ENCODE measurements at regions not wholly inside any gene's neighbourhood (a gene's known extent, or its start where the extent isn't known, plus 50 kb on each side); places are given as distances from the start of the nearest gene placed in this dataset.
"Not testable (repeated sequence)": the region's sequence is repeated elsewhere in the genome, so short reads cannot be mapped to it uniquely, and the experiment has no call there.

GRCh38 chr1:59188413-59189213, 108.3 kb upstream of the FGGY start:
- DNase-seq = no peak

- no peak for DNase-seq
Measured at GRCh38 chr1:59193443-59194093, 103.3 kb upstream of the FGGY start.

- no peak for DNase-seq
Measured at GRCh38 chr1:59194621-59195020, 102.3 kb upstream of the FGGY start.

GRCh38 chr1:59195151-59195550, 101.7 kb upstream of the FGGY start:
- DNase-seq = no peak

- no peak for DNase-seq
Measured at GRCh38 chr1:59198564-59198963, 98.3 kb upstream of the FGGY start.

GRCh38 chr1:59199147-59199546, 97.7 kb upstream of the FGGY start:
- DNase-seq = no peak

GRCh38 chr1:59199719-59200376, 97.0 kb upstream of the FGGY start:
- DNase-seq = no peak

- no peak for DNase-seq
Measured at GRCh38 chr1:59201341-59201740, 95.6 kb upstream of the FGGY start.

- DNase-seq = no peak
Measured at GRCh38 chr1:59202455-59202854, 94.4 kb upstream of the FGGY start.

GRCh38 chr1:59204001-59204400, 92.9 kb upstream of the FGGY start:
- no peak for DNase-seq

- not testable (repeated sequence) for DNase-seq
Measured at GRCh38 chr1:59206616-59207015, 90.3 kb upstream of the FGGY start.

- not testable (repeated sequence) for DNase-seq
Measured at GRCh38 chr1:59210430-59210829, 86.5 kb upstream of the FGGY start.

- DNase-seq = no peak
Measured at GRCh38 chr1:59212706-59213105, 84.2 kb upstream of the FGGY start.

GRCh38 chr1:59214248-59215208, 82.4 kb upstream of the FGGY start:
- no peak for DNase-seq

GRCh38 chr1:59215766-59216291, 81.1 kb upstream of the FGGY start:
- DNase-seq = no peak

GRCh38 chr1:59217439-59217838, 79.5 kb upstream of the FGGY start:
- DNase-seq = not testable (repeated sequence)

- DNase-seq = no peak
Measured at GRCh38 chr1:59218521-59219236, 78.2 kb upstream of the FGGY start.

GRCh38 chr1:59219916-59220315, 77.0 kb upstream of the FGGY start:
- no peak for DNase-seq

GRCh38 chr1:59220356-59220755, 76.5 kb upstream of the FGGY start:
- no peak for DNase-seq

GRCh38 chr1:59223198-59223597, 73.7 kb upstream of the FGGY start:
- DNase-seq = no peak

GRCh38 chr1:59223989-59224634, 72.8 kb upstream of the FGGY start:
- no peak for DNase-seq

All from NCI-H1694 treated with DMSO at 0.1 percent for 48 hours (cell line).